ENCODE measurements at regions not wholly inside any gene's neighbourhood (a gene's known extent, or its start where the extent isn't known, plus 50 kb on each side); places are given as distances from the start of the nearest gene placed in this dataset.

- Mint-ChIP-seq H3K4me3 (no peak overlapping the region), H3K27ac (no peak overlapping the region), H3K4me1 (peaks cover 13% of the 10 kb centered on the region), H3K36me3 (ENCODE audit: low read depth) (peaks cover 3% of the 10 kb centered on the region), H3K27me3 (ENCODE audit: insufficient read depth) (peaks cover 4% of the 10 kb centered on the region), H3K9me3 (peaks cover 12% of the 10 kb centered on the region)
- no peak overlapping the region for H3K27ac ChIP-seq (ENCODE audit: low read depth, low read length)
- no peak for DNase-seq
- no peaks in the 10 kb centered on the region for H3K27me3 ChIP-seq (ENCODE audit: control insufficient read depth, insufficient read depth, low read length, poor library complexity, severe bottlenecking)
- no peak overlapping the region for H3K4me3 ChIP-seq (ENCODE audit: low read length)
- TF ChIP-seq CTCF (conservative IDR thresholded peaks at IDR 0.05): no peak
- no peaks in the 10 kb centered on the region for H3K36me3 ChIP-seq (ENCODE audit: control insufficient read depth, insufficient read depth, low read length)
- peaks cover 16% of the 10 kb centered on the region for H3K9me3 ChIP-seq (ENCODE audit: control insufficient read depth, low read length)
- H3K9ac ChIP-seq (ENCODE audit: extremely low read depth, low read length, poor library complexity, severe bottlenecking): no peak overlapping the region
- H3K4me1 ChIP-seq (ENCODE audit: control insufficient read depth, insufficient read depth, low read length): no peaks in the 10 kb centered on the region
- 81 to 100% methylated on average over 2 to 4 of the region's 4 CpGs for WGBS, 2 experiments (ENCODE audit: insufficient coverage in 1 of 2, insufficient read length in 1 of 2)
These were observed 165.6 kb downstream of the SAMD5 start for GRCh38 chr6:147674099-147674498.

DNA sequence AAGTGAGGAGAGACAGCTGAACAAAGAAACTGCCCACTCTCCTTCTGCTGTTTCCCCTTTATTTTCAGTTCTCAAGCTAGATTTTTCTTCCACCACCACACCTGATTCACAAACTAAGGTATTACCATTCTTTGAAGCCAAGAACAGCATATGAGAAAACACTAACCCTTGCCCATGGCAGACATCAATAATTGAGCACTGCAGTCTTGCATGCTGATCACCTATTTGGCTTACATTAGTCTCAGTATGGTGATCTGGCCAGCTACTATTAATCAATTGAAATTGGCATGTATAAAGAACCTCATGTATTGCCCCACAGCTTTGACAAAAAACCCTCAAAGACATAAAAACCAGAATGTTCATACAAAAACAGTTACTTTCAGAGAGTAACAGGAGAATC is 166.3 kb downstream of the SAMD5 start:
- H3K4me1 Mint-ChIP-seq: peaks cover 13% of the 10 kb centered on the region
- Histone ChIP-seq H3K4me3 (ENCODE audit: low read length) (no peak overlapping the region), H3K4me1 (ENCODE audit: control insufficient read depth, insufficient read depth, low read length) (no peaks in the 10 kb centered on the region), H3K27me3 (ENCODE audit: control insufficient read depth, insufficient read depth, low read length, poor library complexity, severe bottlenecking) (no peaks in the 10 kb centered on the region), H3K27ac (ENCODE audit: low read depth, low read length) (no peak overlapping the region), H3K9ac (ENCODE audit: extremely low read depth, low read length, poor library complexity, severe bottlenecking) (no peak overlapping the region), H3K9me3 (ENCODE audit: control insufficient read depth, low read length) (peaks cover 9% of the 10 kb centered on the region), H3K36me3 (ENCODE audit: control insufficient read depth, insufficient read depth, low read length) (no peaks in the 10 kb centered on the region)
- TF ChIP-seq CTCF (conservative IDR thresholded peaks at IDR 0.05): no peak
- peaks cover 4% of the 10 kb centered on the region for H3K27me3 Mint-ChIP-seq (ENCODE audit: insufficient read depth)
- no peak for DNase-seq
- no peak overlapping the region for H3K27ac Mint-ChIP-seq
- H3K36me3 Mint-ChIP-seq (ENCODE audit: low read depth): no peaks in the 10 kb centered on the region
- peaks cover 8% of the 10 kb centered on the region for H3K9me3 Mint-ChIP-seq
- no peak overlapping the region for H3K4me3 Mint-ChIP-seq

DNA sequence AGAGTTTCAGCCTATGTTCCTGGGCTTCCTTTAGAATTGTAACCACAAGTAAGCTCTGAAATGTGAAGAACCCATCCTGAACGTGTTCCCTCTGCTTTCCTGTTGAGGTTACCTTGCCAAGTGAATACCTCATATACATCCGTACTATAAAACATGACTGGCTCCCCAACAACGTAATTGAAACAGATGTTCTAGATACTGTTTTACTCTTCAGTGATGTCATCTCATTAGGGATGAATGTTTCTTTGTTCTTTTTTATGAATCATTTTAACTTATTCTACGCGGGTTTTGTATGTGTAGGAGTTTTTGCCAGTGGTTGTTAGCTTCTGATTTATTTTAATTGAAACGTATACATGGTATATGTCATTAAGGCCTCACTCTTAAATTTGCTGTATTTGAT is 166.8 kb downstream of the SAMD5 start:
- Histone ChIP-seq H3K4me3 (ENCODE audit: low read length) (no peak overlapping the region), H3K4me1 (ENCODE audit: control insufficient read depth, insufficient read depth, low read length) (no peaks in the 10 kb centered on the region), H3K27ac (ENCODE audit: low read depth, low read length) (no peak overlapping the region), H3K36me3 (ENCODE audit: control insufficient read depth, insufficient read depth, low read length) (no peaks in the 10 kb centered on the region), H3K9ac (ENCODE audit: extremely low read depth, low read length, poor library complexity, severe bottlenecking) (no peak overlapping the region), H3K27me3 (ENCODE audit: control insufficient read depth, insufficient read depth, low read length, poor library complexity, severe bottlenecking) (no peaks in the 10 kb centered on the region), H3K9me3 (ENCODE audit: control insufficient read depth, low read length) (peaks cover 4% of the 10 kb centered on the region)
- DNase-seq: no peak
- Mint-ChIP-seq H3K4me1 (peaks cover 13% of the 10 kb centered on the region), H3K27me3 (ENCODE audit: insufficient read depth) (peaks cover 4% of the 10 kb centered on the region), H3K9me3 (peaks cover 3% of the 10 kb centered on the region), H3K4me3 (no peak overlapping the region), H3K36me3 (ENCODE audit: low read depth) (no peaks in the 10 kb centered on the region), H3K27ac (no peak overlapping the region)
- 96 to 100% methylated on average over 2 to 6 of the region's 6 CpGs for WGBS, 2 experiments (ENCODE audit: insufficient coverage in 1 of 2, insufficient read length in 1 of 2)
- TF ChIP-seq CTCF (conservative IDR thresholded peaks at IDR 0.05): no peak

Data from endodermal cell (in vitro differentiated cells).